A549 (cell line): ENCODE measurements at regions not wholly inside any gene's neighbourhood (a gene's known extent, or its start where the extent isn't known, plus 50 kb on each side); places are given as distances from the start of the nearest gene placed in this dataset.
A peak's percentile ranks its signal among the peaks of the same experiment; 100 is the strongest.

Experiments
- ATAC-seq, 2 experiments: fragments of 200-7000 bp in 1 of 2; fragments of >200 bp in 1 of 2; cut with Nextera tagmentation in 1 of 2; cut with Tn5 transposase in 1 of 2; 3 replicates each; pipeline versions ENCODE4 v1.8.0 to v1.9.1; 2018 to 2020; ENCODE audit warnings: mild to moderate bottlenecking in 1 of 2, moderate library complexity in 1 of 2
- CTCF ChIA-PET: fragments of 300-600 bp; sonication (Branson Sonifier 250); formaldehyde crosslinking; extraction: SDS; loops from one replicate; lab custom pipeline; 2021; ENCODE audit warnings: antibody characterized with exemption, inconsistent platforms; lab: Yijun Ruan, JAX
- POLR2A ChIA-PET: fragments of 350-600 bp; formaldehyde crosslinking; extraction: SDS; loops from one replicate; lab custom pipeline; 2021; ENCODE audit warnings: antibody characterized with exemption, inconsistent platforms; lab: Yijun Ruan, JAX
- DNase-seq, 2 experiments: peaks; one replicate each; pipeline versions ENCODE4 v3.0.0 to v3.0.0-alpha.2; 2011 to 2016; ENCODE audit warnings: low read depth in 1 of 2, low spot score in 1 of 2
- FAIRE-seq: peaks from 2 replicates; lab custom pipeline; 2011; peaks lifted over from hg19 to GRCh38; lab: Jason Lieb, UNC
- H3K27ac ChIP-seq, 2 experiments: fragments of >200 bp; sonication (Bioruptor Twin); formaldehyde crosslinking; 3 replicates each; pipeline ENCODE4 v1.5.1; 2016 to 2017
- H3K4me1 ChIP-seq: fragments of >200 bp; sonication (Bioruptor Twin); formaldehyde crosslinking; 3 replicates; pipeline ENCODE4 v1.6.1; 2016
- H3K4me2 ChIP-seq: fragments of >200 bp; sonication (Bioruptor Twin); formaldehyde crosslinking; 3 replicates; pipeline ENCODE4 v1.6.1; 2016
- H3K4me3 ChIP-seq: fragments of >200 bp; sonication (Bioruptor Twin); formaldehyde crosslinking; 3 replicates; pipeline ENCODE4 v1.5.1; 2016
- H3K9me3 ChIP-seq: fragments of >200 bp; sonication (Bioruptor Twin); formaldehyde crosslinking; 3 replicates; pipeline ENCODE4 v1.6.1; 2016
- BHLHE40 ChIP-seq: IDR thresholded peaks from 2 replicates; pipeline ENCODE4 v1.6.1; 2012; ENCODE audit warnings: low read depth, low read length, inconsistent platforms
- CEBPB ChIP-seq, 2 experiments: fragments of >200 bp in 1 of 2; sonication (Bioruptor Twin) in 1 of 2; formaldehyde crosslinking in 1 of 2; IDR thresholded peaks; 2 replicates each; pipeline ENCODE4 v1.6.1; 2012 to 2016
- CHD4 ChIP-seq: fragments of 200-600 bp; sonication (generic); IDR thresholded peaks from 2 replicates; pipeline ENCODE4 v1.6.1; 2016; ENCODE audit warnings: antibody characterized with exemption, mild to moderate bottlenecking, borderline replicate concordance
- EHF ChIP-seq: fragments of 250-450 bp; sonication (Bioruptor Pico); IDR thresholded peaks from 2 replicates; pipeline ENCODE4 v1.5.0; 2020; ENCODE audit warnings: mild to moderate bottlenecking
- FOSL2 ChIP-seq, 2 experiments: fragments of 450-650 bp in 1 of 2; fragments of >200 bp in 1 of 2; sonication (Bioruptor Twin) in 1 of 2; formaldehyde crosslinking; IDR thresholded peaks; 2 replicates each; pipeline versions ENCODE4 v1.5.0 to v1.6.1; 2016 to 2020; ENCODE audit warnings: mild to moderate bottlenecking in 1 of 2, moderate library complexity in 1 of 2
- HOXA7 ChIP-seq: fragments of 250-450 bp; sonication (Bioruptor Pico); IDR thresholded peaks from 2 replicates; pipeline ENCODE4 v1.5.0; 2020; ENCODE audit warnings: mild to moderate bottlenecking, moderate library complexity
- HOXB5 ChIP-seq: fragments of 250-450 bp; sonication (Bioruptor Pico); IDR thresholded peaks from 2 replicates; pipeline ENCODE4 v1.5.0; 2020; ENCODE audit warnings: mild to moderate bottlenecking, moderate library complexity
- MYC ChIP-seq: IDR thresholded peaks from 2 replicates; pipeline ENCODE4 v1.6.1; 2012; ENCODE audit warnings: mild to moderate bottlenecking, inconsistent platforms, low read length, improper control_type of control experiment, borderline replicate concordance
- NFE2L2 ChIP-seq: fragments of 150-350 bp; conservative IDR thresholded peaks from 2 replicates; pipeline ENCODE4 v1.6.1; 2014; ENCODE audit warnings: low read length
- NR3C1 ChIP-seq: fragments of >200 bp; sonication (Bioruptor Twin); formaldehyde crosslinking; IDR thresholded peaks from 3 replicates; pipeline ENCODE4 v1.6.1; 2017
- PHF8 ChIP-seq: fragments of 200-600 bp; sonication (generic); IDR thresholded peaks from 2 replicates; pipeline ENCODE4 v1.6.1; 2016; ENCODE audit warnings: low read depth, mild to moderate bottlenecking, antibody characterized with exemption, moderate library complexity, borderline replicate concordance
- RFX5 ChIP-seq: fragments of 450-650 bp; IDR thresholded peaks from 2 replicates; pipeline ENCODE4 v1.7.1; 2014; ENCODE audit warnings: antibody characterized with exemption, mild to moderate bottlenecking, moderate library complexity
- SMC3 ChIP-seq: fragments of >200 bp; sonication (Bioruptor Twin); formaldehyde crosslinking; IDR thresholded peaks from 3 replicates; pipeline ENCODE4 v1.6.1; 2018; ENCODE audit warnings: inconsistent platforms
- ZC3H11A ChIP-seq: fragments of 450-650 bp; IDR thresholded peaks from 2 replicates; pipeline ENCODE4 v1.6.1; 2014; ENCODE audit warnings: antibody characterized with exemption, mild to moderate bottlenecking
- ZFP36 ChIP-seq: fragments of 450-650 bp; IDR thresholded peaks from 2 replicates; pipeline ENCODE4 v1.6.1; 2014; ENCODE audit warnings: borderline replicate concordance; ENCODE audit not compliant: partially characterized antibody
- WGBS: methylation state at CpG from one replicate; pipeline ENCODE4 v1.1.6; 2017; ENCODE audit errors: missing lambda C conversion rate; 5-methylcytosine and 5-hydroxymethylcytosine counted together
- TF ChIP-seq, protein P1 (sequence below): IDR thresholded peaks from 2 replicates; pipeline ENCODE4 v1.6.1; 2012
- TF ChIP-seq, protein P2 (sequence below): IDR thresholded peaks from 2 replicates; pipeline ENCODE4 v1.6.1; 2012; ENCODE audit warnings: low read depth, borderline replicate concordance

DNA sequence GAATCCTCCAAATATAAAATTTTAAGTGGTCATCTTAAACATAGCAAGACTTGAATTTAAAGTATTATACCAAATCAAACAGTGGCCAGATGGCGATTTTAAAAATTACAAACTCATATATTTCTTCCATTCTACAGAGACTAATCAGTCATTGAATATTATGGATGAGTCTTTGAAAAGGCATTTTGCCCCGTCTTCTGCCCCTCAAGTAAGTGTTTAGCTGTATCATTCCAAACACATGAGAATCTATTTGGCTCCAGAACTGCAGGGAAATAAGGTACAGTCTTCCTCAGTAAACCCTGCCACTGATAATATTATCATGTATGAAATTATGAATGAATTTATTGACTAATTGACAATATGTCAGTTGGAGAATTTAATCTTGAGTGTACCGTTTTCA lies 191.0 kb downstream of the SLC7A11 start:
- Histone ChIP-seq H3K9me3 (no peaks in the 10 kb centered on the region), H3K4me1 (peaks cover 32% of the 10 kb centered on the region), H3K4me3 (no peak overlapping the region), H3K4me2 (no peak overlapping the region), H3K27ac (no peak overlapping the region)
- DNase-seq (no peak), ATAC-seq (no peak), FAIRE-seq (no peak)
- whole genome bisulfite sequencing, result 52% methylated on average over 3 of the region's 3 CpGs
- CTCF ChIA-PET, result interaction anchor here (1.2 kb wide), 1 partner anchor 16 kb away, joined by 3 read pairs; no protein-coding TSS in a partner anchor
- TF ChIP-seq CEBPB (IDR thresholded peaks at IDR 0.05), result no peak
- TF ChIP-seq ZFP36, result no peak
- POLR2A ChIA-PET, result no interaction called here

DNA sequence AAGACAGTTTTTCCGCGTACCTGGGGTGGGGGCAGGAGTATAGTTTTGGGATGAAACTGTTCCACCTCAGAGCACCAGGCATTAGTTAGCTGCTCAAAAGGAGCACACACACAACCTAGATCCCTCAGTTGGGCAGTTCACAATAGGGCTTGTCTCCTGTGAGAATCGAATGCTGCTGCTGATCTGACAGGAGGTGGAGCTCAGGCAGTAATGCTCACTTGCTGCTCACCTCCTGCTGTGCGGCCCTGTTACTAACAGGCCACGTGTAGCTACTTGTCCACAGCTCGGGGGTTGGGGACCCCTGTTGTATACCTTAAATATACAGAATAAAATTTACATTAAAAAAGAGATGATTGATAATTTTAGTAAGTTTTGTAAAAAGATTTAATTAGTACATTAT lies 191.5 kb downstream of the SLC7A11 start:
- DNase-seq, result no peak
- ChIA-PET CTCF (interaction anchor here (0.6 kb wide), 1 partner anchor 19 kb away, joined by 3 read pairs; no protein-coding TSS in a partner anchor), POLR2A (no interaction called here)
- no peak for ATAC-seq
- Histone ChIP-seq H3K4me2 (no peak overlapping the region), H3K4me3 (no peak overlapping the region), H3K27ac (peak overlapping the region in 1 of 2 experiments; percentile 34; a peak in 1 of 6 replicates), H3K9me3 (no peaks in the 10 kb centered on the region), H3K4me1 (peaks cover 32% of the 10 kb centered on the region)
- 52% methylated on average over 6 of the region's 6 CpGs for WGBS
- TF ChIP-seq, protein P1, sequence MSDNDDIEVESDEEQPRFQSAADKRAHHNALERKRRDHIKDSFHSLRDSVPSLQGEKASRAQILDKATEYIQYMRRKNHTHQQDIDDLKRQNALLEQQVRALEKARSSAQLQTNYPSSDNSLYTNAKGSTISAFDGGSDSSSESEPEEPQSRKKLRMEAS, result 0 out of 2 replicates have a peak, but pooled peaks have one; percentile 14
- TF ChIP-seq SMC3, result no peak
- FAIRE-seq, result no peak

GRCh38 chr4:138049355-138049754 lies 192.8 kb downstream of the SLC7A11 start:
- Histone ChIP-seq H3K4me3 (no peak overlapping the region), H3K27ac (peak overlapping the region in 1 of 2 experiments; percentile 46; a peak in 1 of 6 replicates), H3K9me3 (no peaks in the 10 kb centered on the region), H3K4me1 (peaks cover 28% of the 10 kb centered on the region), H3K4me2 (peak overlapping the region; percentile 43)
- ChIA-PET CTCF (interaction anchor here (0.6 to 1.1 kb wide), 2 partner anchors 19 to 631 kb away, joined by 3 read pairs; no protein-coding TSS in a partner anchor), POLR2A (no interaction called here)
- 57% methylated on average over 5 of the region's 5 CpGs for WGBS
- ATAC-seq (no peak), FAIRE-seq (no peak), DNase-seq (no peak)
- TF ChIP-seq NR3C1, result no peak
- no peak for TF ChIP-seq CEBPB (IDR thresholded peaks at IDR 0.05)
- TF ChIP-seq FOSL2 (IDR thresholded peaks at IDR 0.05), result no peak
- TF ChIP-seq FOSL2 (CRISPR knock-in tag; IDR thresholded peaks at IDR 0.05), result no peak
- no peak for TF ChIP-seq NFE2L2
- TF ChIP-seq ZC3H11A, result no peak
- TF ChIP-seq HOXB5 (CRISPR knock-in tag), result no peak
- TF ChIP-seq, protein P1, result no peak
- TF ChIP-seq EHF, result no peak
- no peak for TF ChIP-seq HOXA7 (CRISPR knock-in tag)
- no peak for TF ChIP-seq PHF8
- TF ChIP-seq RFX5, result no peak
- no peak for TF ChIP-seq MYC

DNA sequence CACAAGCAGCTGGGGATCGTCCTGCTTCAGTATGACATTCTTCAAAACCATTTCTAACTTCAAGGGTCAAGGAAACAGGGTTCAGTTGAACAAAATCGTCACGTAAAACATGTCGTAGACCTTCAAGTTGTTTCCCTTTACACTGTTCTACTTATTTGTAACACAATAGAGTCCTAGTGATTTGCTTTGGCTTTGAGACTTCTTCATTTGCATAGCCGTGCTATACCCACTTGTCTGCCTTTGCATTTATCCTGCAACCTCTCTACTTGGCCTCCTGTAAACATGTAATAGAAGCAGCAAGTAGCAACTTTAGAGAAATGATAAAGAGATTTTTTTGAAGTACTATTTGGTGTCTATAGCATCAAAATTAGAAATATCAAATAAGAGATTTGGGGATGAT lies 194.9 kb downstream of the SLC7A11 start:
- Histone ChIP-seq H3K4me2 (no peak overlapping the region), H3K27ac (no peak overlapping the region), H3K4me1 (peaks cover 17% of the 10 kb centered on the region), H3K4me3 (no peak overlapping the region), H3K9me3 (no peaks in the 10 kb centered on the region)
- no peak for DNase-seq
- no peak for ATAC-seq
- no peak for FAIRE-seq
- ChIA-PET CTCF (interaction anchor here (0.9 kb wide), 1 partner anchor 9 kb away, joined by 3 read pairs; no protein-coding TSS in a partner anchor), POLR2A (no interaction called here)
- whole genome bisulfite sequencing, result 71% methylated on average over 5 of the region's 5 CpGs
- TF ChIP-seq, protein P2, sequence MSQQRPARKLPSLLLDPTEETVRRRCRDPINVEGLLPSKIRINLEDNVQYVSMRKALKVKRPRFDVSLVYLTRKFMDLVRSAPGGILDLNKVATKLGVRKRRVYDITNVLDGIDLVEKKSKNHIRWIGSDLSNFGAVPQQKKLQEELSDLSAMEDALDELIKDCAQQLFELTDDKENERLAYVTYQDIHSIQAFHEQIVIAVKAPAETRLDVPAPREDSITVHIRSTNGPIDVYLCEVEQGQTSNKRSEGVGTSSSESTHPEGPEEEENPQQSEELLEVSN, result no peak
- no peak for TF ChIP-seq CHD4
- no peak for TF ChIP-seq BHLHE40
